C4-2B (cell line): ENCODE measurements at regions not wholly inside any gene's neighbourhood (a gene's known extent, or its start where the extent isn't known, plus 50 kb on each side); places are given as distances from the start of the nearest gene placed in this dataset.

Experiments
- ZFX ChIP-seq: fragments of 450-650 bp; IDR thresholded peaks from 2 replicates; pipeline ENCODE4 v1.6.1; 2017
- TF ChIP-seq, protein P1 (sequence below): fragments of 450-650 bp; conservative IDR thresholded peaks from 2 replicates; pipeline ENCODE4 v1.5.1; 2017; ENCODE audit warnings: mild to moderate bottlenecking

- TF ChIP-seq, protein P1, sequence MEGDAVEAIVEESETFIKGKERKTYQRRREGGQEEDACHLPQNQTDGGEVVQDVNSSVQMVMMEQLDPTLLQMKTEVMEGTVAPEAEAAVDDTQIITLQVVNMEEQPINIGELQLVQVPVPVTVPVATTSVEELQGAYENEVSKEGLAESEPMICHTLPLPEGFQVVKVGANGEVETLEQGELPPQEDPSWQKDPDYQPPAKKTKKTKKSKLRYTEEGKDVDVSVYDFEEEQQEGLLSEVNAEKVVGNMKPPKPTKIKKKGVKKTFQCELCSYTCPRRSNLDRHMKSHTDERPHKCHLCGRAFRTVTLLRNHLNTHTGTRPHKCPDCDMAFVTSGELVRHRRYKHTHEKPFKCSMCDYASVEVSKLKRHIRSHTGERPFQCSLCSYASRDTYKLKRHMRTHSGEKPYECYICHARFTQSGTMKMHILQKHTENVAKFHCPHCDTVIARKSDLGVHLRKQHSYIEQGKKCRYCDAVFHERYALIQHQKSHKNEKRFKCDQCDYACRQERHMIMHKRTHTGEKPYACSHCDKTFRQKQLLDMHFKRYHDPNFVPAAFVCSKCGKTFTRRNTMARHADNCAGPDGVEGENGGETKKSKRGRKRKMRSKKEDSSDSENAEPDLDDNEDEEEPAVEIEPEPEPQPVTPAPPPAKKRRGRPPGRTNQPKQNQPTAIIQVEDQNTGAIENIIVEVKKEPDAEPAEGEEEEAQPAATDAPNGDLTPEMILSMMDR = no peak
- no peak for TF ChIP-seq ZFX
Observed at GRCh38 chr2:123693836-123694235, 331.3 kb upstream of the CNTNAP5 start.
